ENCODE measurements at regions not wholly inside any gene's neighbourhood (a gene's known extent, or its start where the extent isn't known, plus 50 kb on each side); places are given as distances from the start of the nearest gene placed in this dataset.

DNA sequence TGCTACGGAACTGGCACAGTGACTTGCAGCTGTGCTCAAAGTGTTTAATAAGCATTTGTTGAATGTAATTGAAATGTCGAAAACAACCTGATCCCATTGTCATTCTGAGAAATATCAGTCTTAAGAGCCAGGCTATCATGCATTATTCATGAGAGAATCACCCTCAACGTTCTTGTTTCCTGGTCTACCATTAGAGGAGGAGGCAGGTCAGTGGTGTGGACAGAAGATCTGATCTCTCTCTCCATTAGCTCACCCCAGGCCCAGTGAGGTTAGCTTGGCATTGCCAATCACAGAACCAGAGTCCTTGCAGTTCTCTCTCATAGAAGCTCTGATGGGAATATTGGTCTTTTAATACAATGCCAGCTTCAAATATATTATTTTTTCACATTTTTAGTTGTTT, 121.1 kb upstream of the SPON1 start:
- no peak for TF ChIP-seq POLR2A (IDR thresholded peaks at IDR 0.05; ENCODE audit: low read length)
- TF ChIP-seq GATA1 (IDR thresholded peaks at IDR 0.05; ENCODE audit: low read depth, low read length), result no peak

Measured in erythroblast (primary cell).